ENCODE measurements at regions not wholly inside any gene's neighbourhood (a gene's known extent, or its start where the extent isn't known, plus 50 kb on each side); places are given as distances from the start of the nearest gene placed in this dataset.

GRCh38 chr1:104121271-104121670 is 371.6 kb downstream of the AMY1C start:
- no peak for TF ChIP-seq POLR2AphosphoS5 (IDR thresholded peaks at IDR 0.05)
- TF ChIP-seq CTCF (IDR thresholded peaks at IDR 0.05 in 8 of 11, conservative IDR thresholded peaks at IDR 0.05 in 3 of 11): no peak
- no peak for TF ChIP-seq POLR2A (IDR thresholded peaks at IDR 0.05)
